Endothelial cell of umbilical vein (primary cell): ENCODE measurements at regions not wholly inside any gene's neighbourhood (a gene's known extent, or its start where the extent isn't known, plus 50 kb on each side); places are given as distances from the start of the nearest gene placed in this dataset.

Source experiments
- BruUV-seq: library from RNA; stranded (reverse); fragments of 400-500 nt; replicated peaks from 2 replicates; lab custom pipeline; 2021; lab: Mats Ljungman, UMichigan
- CTCF ChIA-PET: fragments of 300-600, 350-600 bp; sonication (Branson Sonifier 250); formaldehyde crosslinking; loops from one replicate; lab custom pipeline; 2021; ENCODE audit warnings: antibody characterized with exemption, inconsistent platforms; lab: Charles Lee
- POLR2A ChIA-PET: fragments of 300-600, 350-600 bp; sonication (Branson Sonifier 250); formaldehyde crosslinking; loops from one replicate; lab custom pipeline; 2021; ENCODE audit warnings: antibody characterized with exemption, inconsistent platforms; lab: Charles Lee
- DNase-seq: peaks from one replicate; pipeline ENCODE4 v3.0.0-alpha.2; 2011; ENCODE audit warnings: low read depth, low spot score
- FAIRE-seq: peaks from 2 replicates; lab custom pipeline; 2011; peaks lifted over from hg19 to GRCh38; lab: Jason Lieb, UNC
- H2AFZ ChIP-seq: 2 replicates; pipeline ENCODE4 v1.6.0; 2012; ENCODE audit warnings: low read depth, low read length, control low read depth, inconsistent platforms
- H3K27ac ChIP-seq: 2 replicates; pipeline ENCODE4 v1.5.1; 2011; ENCODE audit warnings: low read depth, mild to moderate bottlenecking, control low read depth, low read length, moderate library complexity; ENCODE audit not compliant: insufficient read depth
- H3K27me3 ChIP-seq, 2 experiments: 2 replicates each; pipeline versions ENCODE4 v1.6.0 to v1.6.1; 2011; ENCODE audit warnings: low read length in 2 of 2, mixed read lengths in 1 of 2; ENCODE audit not compliant: control insufficient read depth in 2 of 2, insufficient read depth in 2 of 2
- H3K36me3 ChIP-seq, 2 experiments: 2 replicates in 1 of 2; 3 replicates in 1 of 2; pipeline ENCODE4 v1.5.1; 2011; ENCODE audit warnings: low read length in 2 of 2, mild to moderate bottlenecking in 1 of 2, moderate library complexity in 1 of 2; ENCODE audit not compliant: control insufficient read depth in 2 of 2, insufficient read depth in 2 of 2; ENCODE audit errors: extremely low read depth in 1 of 2
- H3K4me1 ChIP-seq: 3 replicates; pipeline ENCODE4 v1.5.1; 2011; ENCODE audit warnings: mild to moderate bottlenecking, low read length; ENCODE audit not compliant: control insufficient read depth, insufficient read depth; ENCODE audit errors: extremely low read depth
- H3K4me2 ChIP-seq: 2 replicates; pipeline ENCODE4 v1.6.1; 2011; ENCODE audit warnings: low read length, control low read depth, mixed read lengths; ENCODE audit not compliant: insufficient read depth
- H3K4me3 ChIP-seq, 3 experiments: fragments of 200-600 bp in 1 of 3; sonication (generic), shearing (Covaris generic) in 1 of 3; replicated peaks in 1 of 3; 2 replicates each; pipeline ENCODE4 v1.5.1; 2011 to 2016; ENCODE audit warnings: control low read depth in 3 of 3, low read length in 3 of 3, mild to moderate bottlenecking in 2 of 3, inconsistent platforms in 1 of 3, low read depth in 1 of 3, moderate library complexity in 1 of 3; ENCODE audit not compliant: insufficient read depth in 1 of 3
- H3K79me2 ChIP-seq: 2 replicates; pipeline ENCODE4 v1.6.0; 2012; ENCODE audit warnings: low read length, inconsistent platforms; ENCODE audit not compliant: control insufficient read depth, insufficient read depth
- H3K9ac ChIP-seq: replicated peaks from 2 replicates; pipeline ENCODE3; 2011; ENCODE audit warnings: low read length, control low read depth; ENCODE audit not compliant: insufficient read depth; ENCODE audit errors: extremely low read depth
- H3K9me1 ChIP-seq: replicated peaks from 3 replicates; pipeline ENCODE4 v1.6.0; 2011; ENCODE audit warnings: mild to moderate bottlenecking, low read length; ENCODE audit not compliant: control insufficient read depth, insufficient read depth; ENCODE audit errors: extremely low read depth
- H3K9me3 ChIP-seq: replicated peaks from 2 replicates; pipeline ENCODE4 v1.5.1; 2012; ENCODE audit warnings: low read length, inconsistent platforms; ENCODE audit not compliant: control insufficient read depth, insufficient read depth
- H4K20me1 ChIP-seq: replicated peaks from 2 replicates; pipeline ENCODE3; 2011; ENCODE audit warnings: mild to moderate bottlenecking, low read length; ENCODE audit not compliant: control insufficient read depth, insufficient read depth; ENCODE audit errors: extremely low read depth
- CTCF ChIP-seq, 2 donors: IDR thresholded peaks; 1 replicate in 1 of 2; 2 replicates in 1 of 2; pipeline ENCODE4 v1.5.1; 2011; ENCODE audit warnings: low read length in 2 of 2, mild to moderate bottlenecking in 2 of 2, moderate library complexity in 2 of 2, control low read depth in 1 of 2, inconsistent platforms in 1 of 2, low read depth in 1 of 2; ENCODE audit not compliant: insufficient read depth in 1 of 2; ENCODE audit errors: extremely low read depth in 1 of 2
- EZH2 ChIP-seq: IDR thresholded peaks from 2 replicates; pipeline ENCODE4 v1.6.1; 2012; ENCODE audit warnings: borderline replicate concordance, low read depth, mild to moderate bottlenecking, moderate library complexity, low read length, inconsistent platforms; ENCODE audit not compliant: severe bottlenecking
- FOS ChIP-seq: IDR thresholded peaks from 2 replicates; pipeline ENCODE4 v1.6.1; 2011; ENCODE audit warnings: mild to moderate bottlenecking, low read length, moderate library complexity, borderline replicate concordance; ENCODE audit not compliant: insufficient read depth
- GATA2 ChIP-seq: IDR thresholded peaks from 2 replicates; pipeline ENCODE4 v1.7.0; 2011; ENCODE audit warnings: low read depth, mild to moderate bottlenecking, moderate library complexity, mixed read lengths, low read length; ENCODE audit not compliant: insufficient read length, insufficient read depth
- JUN ChIP-seq: IDR thresholded peaks from 2 replicates; pipeline ENCODE4 v1.6.1; 2011; ENCODE audit warnings: borderline replicate concordance, low read depth; ENCODE audit not compliant: insufficient read length, insufficient read depth
- MAX ChIP-seq: IDR thresholded peaks from 2 replicates; pipeline ENCODE4 v1.6.1; 2011; ENCODE audit not compliant: insufficient read depth, insufficient read length
- MYC ChIP-seq: IDR thresholded peaks from one replicate; pipeline ENCODE4 v1.6.1; 2011; ENCODE audit warnings: mild to moderate bottlenecking, low read depth, low read length
- POLR2A ChIP-seq: IDR thresholded peaks from 2 replicates; pipeline ENCODE4 v1.6.1; 2012; ENCODE audit warnings: low read depth, mild to moderate bottlenecking, control low read depth, low read length
- POLR2AphosphoS5 ChIP-seq: IDR thresholded peaks from 2 replicates; pipeline ENCODE4 v1.6.1; 2012; ENCODE audit warnings: low read depth, mild to moderate bottlenecking, control low read depth, low read length, moderate library complexity; ENCODE audit not compliant: insufficient read depth
- dilution Hi-C: fragments of 300-500 bp; cut with MboI; formaldehyde crosslinking; loops from one replicate; pipeline ENCODE4 v1.15.0; 2019; ENCODE audit warnings: low sequenced_read_pairs; ENCODE audit not compliant: extremely low pct_ligation_motif_present
- intact Hi-C: fragments of 100-400 bp; cut with micrococcal nuclease; formaldehyde crosslinking; loops from one replicate; pipeline ENCODE4 v1.10.0; 2022

- H2AFZ ChIP-seq, result no peak overlapping the region
- H3K4me1 ChIP-seq, result no peaks in the 10 kb centered on the region
- no peaks in the 10 kb centered on the region for H3K27me3 ChIP-seq
- no peaks in the 10 kb centered on the region for H3K9me3 ChIP-seq
- no peaks in the 10 kb centered on the region for H4K20me1 ChIP-seq
- no peak for TF ChIP-seq FOS
- TF ChIP-seq CTCF (IDR thresholded peaks at IDR 0.05; ENCODE audit: extremely low read depth in 1 of 2, insufficient read depth in 1 of 2, low read depth in 1 of 2, low read length in 2 of 2), result no peak
- no peak for TF ChIP-seq POLR2AphosphoS5
- no peak for TF ChIP-seq JUN
- TF ChIP-seq POLR2A, result no peak
- no peak for TF ChIP-seq EZH2
- no peak for TF ChIP-seq GATA2
- TF ChIP-seq MAX, result no peak
- no peak for TF ChIP-seq MYC
- no peak overlapping the region for H3K9ac ChIP-seq
- no TSS peak for BruUV-seq
- no peak overlapping the region for H3K4me2 ChIP-seq
- FAIRE-seq (no peak), DNase-seq (no peak)
- ChIA-PET CTCF (no interaction called here), POLR2A (no interaction called here)
- no peaks in the 10 kb centered on the region for H3K36me3 ChIP-seq
- no peaks in the 10 kb centered on the region for H3K79me2 ChIP-seq
- no peak overlapping the region for H3K27ac ChIP-seq
- dilution Hi-C loops (no loop called here), intact Hi-C loops (no loop called here)
- no peak overlapping the region for H3K4me3 ChIP-seq
- H3K9me1 ChIP-seq, result no peaks in the 10 kb centered on the region
Observed at GRCh38 chr21:21664871-21665270, 666.7 kb downstream of the NCAM2 start.
